ENCODE measurements at regions not wholly inside any gene's neighbourhood (a gene's known extent, or its start where the extent isn't known, plus 50 kb on each side); places are given as distances from the start of the nearest gene placed in this dataset.

DNA sequence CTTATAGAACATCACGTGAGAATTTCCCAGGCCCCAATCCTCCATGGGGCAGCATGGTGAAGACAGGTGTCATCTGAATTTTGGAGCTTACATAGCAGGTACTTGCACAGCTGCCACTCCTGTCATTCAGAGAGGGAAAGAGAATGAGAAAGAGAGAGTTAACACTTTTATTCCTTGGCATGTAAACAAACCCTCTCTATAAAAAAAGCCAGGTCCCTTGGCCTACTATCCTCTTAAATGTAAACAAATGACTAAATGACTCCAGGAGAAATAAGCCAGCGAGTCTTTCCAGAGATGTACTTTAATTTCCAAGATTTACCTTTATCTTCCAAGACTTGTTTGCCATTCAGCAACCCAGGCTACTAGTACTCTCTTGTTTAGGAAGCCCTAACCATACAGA, 195.3 kb upstream of the HTR2A start:
- ATAC-seq: no peak

GRCh38 chr13:47087841-47088240, 191.0 kb upstream of the HTR2A start:
- DNase-seq (ENCODE audit: low spot score) (no peak), ATAC-seq (no peak)

More for the DNA sequence above, 195.3 kb upstream of the HTR2A start:
- DNase-seq (ENCODE audit: low spot score): no peak

GRCh38 chr13:47087241-47087640, 190.4 kb upstream of the HTR2A start:
- ATAC-seq (no peak), DNase-seq (ENCODE audit: low spot score) (no peak)

DNA sequence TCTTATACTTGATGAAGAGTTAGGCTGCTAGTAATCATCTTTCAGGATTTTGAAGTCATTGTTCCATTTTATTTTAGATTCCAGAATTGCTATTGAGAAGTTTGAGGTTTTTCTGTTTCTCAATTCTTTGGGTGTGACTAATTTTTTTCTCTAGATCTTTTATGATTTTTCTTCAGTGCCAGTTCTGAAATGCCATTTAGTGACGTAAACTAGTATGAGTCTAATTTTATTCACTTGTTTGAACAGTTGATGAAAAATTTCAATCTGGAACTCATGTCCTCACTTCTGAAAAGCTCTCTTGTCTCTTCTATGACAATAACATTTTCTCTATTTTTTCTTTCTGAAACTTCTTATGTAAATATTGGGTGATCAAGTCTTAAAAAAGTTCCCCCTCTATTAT, 188.5 kb upstream of the HTR2A start:
- DNase-seq (ENCODE audit: low spot score) (no peak), ATAC-seq (no peak)

DNA sequence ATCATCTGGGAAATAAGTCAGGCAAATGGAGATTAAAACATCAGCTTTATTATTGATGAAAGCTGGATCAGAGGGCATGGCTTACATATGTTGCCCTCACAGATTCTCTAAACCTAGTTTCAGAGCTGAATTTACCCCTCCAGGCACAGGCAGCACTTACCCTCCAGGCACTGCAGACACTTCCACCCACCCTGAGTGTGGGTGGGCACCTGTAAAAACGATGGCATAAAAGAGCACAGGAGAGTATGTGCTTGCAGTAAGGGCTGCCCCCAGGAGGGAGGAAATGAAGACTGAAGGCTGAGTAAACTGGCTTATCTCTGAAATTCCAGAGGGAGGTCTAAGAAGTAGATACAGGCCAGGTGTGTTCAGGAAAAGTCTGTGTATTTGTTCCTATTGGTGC, 185.0 kb upstream of the HTR2A start:
- ATAC-seq (no peak), DNase-seq (ENCODE audit: low spot score) (no peak)

- ATAC-seq: no peak
- no peak for DNase-seq (ENCODE audit: low spot score)
Observed at GRCh38 chr13:47081246-47081645, 184.4 kb upstream of the HTR2A start.

DNA sequence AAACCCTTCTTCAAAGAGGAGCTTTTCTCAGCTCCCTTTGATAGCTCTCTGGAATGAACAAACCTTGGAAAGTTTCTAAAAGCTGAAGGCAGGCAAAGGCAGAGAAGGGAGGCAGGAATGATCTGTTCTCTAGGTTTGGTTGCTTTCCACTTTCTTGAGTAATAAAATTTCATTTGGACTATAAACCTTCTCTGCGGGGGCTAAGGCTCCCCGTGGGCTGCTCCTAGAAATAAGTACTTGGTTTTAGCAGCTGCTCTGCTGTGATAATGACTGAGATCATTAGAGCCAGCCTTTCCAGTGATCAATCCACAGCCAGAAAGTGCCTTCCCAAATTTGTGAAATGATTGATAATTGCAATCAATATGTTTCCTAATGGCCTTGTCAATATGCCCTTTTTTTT, 183.8 kb upstream of the HTR2A start:
- DNase-seq (ENCODE audit: low spot score) (no peak), ATAC-seq (no peak)

- no peak for DNase-seq (ENCODE audit: low spot score)
- ATAC-seq: no peak
Observed at GRCh38 chr13:47076500-47076899, 179.6 kb upstream of the HTR2A start.

DNA sequence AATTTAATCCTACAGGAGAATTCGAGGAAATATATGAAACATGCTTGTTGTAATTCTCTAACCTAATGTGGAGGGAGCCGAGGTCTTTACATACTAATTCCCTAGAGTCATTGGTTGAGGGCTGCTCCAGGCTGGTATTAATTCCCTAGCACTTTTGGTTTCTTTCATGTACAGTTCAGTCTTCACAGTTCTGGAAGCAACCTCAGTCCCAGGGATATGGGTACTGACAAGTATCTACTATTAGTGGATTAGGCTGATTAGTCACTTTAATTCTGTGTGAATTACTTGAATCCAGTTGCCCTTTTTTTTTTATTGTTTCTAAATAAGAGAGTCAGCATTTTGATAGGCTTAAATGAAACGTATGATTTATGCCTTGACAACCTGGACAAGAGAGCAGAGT, 172.3 kb upstream of the HTR2A start:
- DNase-seq (ENCODE audit: low spot score) (no peak), ATAC-seq (no peak)

GRCh38 chr13:47067306-47067705, 170.5 kb upstream of the HTR2A start:
- no peak for ATAC-seq

GRCh38 chr13:47066226-47066625, 169.4 kb upstream of the HTR2A start:
- ATAC-seq: no peak

More at GRCh38 chr13:47067306-47067705, 170.5 kb upstream of the HTR2A start:
- DNase-seq (ENCODE audit: low spot score): no peak

GRCh38 chr13:47064381-47064780, 167.5 kb upstream of the HTR2A start:
- no peak for ATAC-seq
- DNase-seq (ENCODE audit: low spot score): no peak

More at GRCh38 chr13:47066226-47066625, 169.4 kb upstream of the HTR2A start:
- no peak for DNase-seq (ENCODE audit: low spot score)

GRCh38 chr13:47049276-47049989, 152.6 kb upstream of the HTR2A start:
- ATAC-seq: no peak
- DNase-seq (ENCODE audit: low spot score): no peak

DNA sequence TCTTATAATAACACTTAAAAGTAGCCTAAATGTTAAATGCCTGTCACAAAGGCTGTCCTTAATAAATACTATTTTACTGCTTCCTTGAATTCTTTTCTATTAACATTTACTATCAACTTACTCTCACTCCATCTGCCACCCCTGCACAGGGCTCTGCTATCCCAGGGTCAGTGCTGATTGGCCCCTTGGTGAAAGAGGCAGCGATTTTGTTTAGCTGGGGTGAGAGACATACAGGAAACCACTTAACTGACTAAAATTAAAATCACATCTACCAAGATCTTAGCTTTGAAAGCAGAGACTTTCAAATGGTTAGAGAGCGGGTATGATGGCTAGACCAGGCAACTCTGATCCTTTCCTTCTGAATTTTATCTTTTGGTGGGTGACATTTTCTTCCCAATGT, 149.9 kb upstream of the HTR2A start:
- DNase-seq (ENCODE audit: low spot score) (no peak), ATAC-seq (no peak)

GRCh38 chr13:47044842-47045241, 148.0 kb upstream of the HTR2A start:
- no peak for DNase-seq (ENCODE audit: low spot score)
- no peak for ATAC-seq

DNA sequence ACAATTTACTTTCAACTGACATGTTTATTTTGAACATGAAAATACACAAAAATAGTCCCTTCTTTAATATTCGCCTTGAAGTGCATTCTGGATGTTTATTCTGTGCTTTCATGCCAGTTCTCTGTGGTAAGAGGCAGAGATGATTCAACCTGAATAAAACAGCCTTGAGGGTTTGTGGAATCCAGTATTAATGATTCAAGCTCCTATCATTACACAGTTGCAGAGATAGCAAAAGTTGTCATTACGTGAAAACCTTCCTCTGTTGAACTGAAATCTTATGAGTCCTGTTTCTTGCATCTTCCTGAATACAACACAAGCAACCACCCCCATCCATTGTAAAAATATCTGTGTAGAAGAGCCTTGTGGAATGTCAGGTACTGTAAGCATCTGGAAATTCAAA, 142.3 kb upstream of the HTR2A start:
- ATAC-seq: no peak
- no peak for DNase-seq (ENCODE audit: low spot score)

DNA sequence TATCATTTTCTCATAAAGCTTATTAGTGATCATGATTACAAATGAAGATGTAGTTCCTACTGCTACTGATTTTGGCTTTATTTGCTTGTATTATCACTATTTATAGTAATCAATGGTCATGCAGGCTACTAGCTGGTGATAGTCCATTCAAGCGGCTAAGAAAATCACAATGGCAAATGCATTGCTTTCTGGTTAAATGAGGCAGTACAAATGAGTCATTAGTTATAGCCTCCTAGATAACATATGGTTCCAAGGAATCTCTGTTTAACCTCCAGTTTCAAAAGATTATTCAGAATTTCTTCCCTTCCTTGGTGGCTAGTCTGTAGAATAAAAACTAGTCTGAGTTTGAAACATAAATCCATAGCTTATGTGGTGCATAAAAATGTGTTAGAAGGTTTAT, 141.3 kb upstream of the HTR2A start:
- DNase-seq (ENCODE audit: low spot score) (no peak), ATAC-seq (no peak)

DNA sequence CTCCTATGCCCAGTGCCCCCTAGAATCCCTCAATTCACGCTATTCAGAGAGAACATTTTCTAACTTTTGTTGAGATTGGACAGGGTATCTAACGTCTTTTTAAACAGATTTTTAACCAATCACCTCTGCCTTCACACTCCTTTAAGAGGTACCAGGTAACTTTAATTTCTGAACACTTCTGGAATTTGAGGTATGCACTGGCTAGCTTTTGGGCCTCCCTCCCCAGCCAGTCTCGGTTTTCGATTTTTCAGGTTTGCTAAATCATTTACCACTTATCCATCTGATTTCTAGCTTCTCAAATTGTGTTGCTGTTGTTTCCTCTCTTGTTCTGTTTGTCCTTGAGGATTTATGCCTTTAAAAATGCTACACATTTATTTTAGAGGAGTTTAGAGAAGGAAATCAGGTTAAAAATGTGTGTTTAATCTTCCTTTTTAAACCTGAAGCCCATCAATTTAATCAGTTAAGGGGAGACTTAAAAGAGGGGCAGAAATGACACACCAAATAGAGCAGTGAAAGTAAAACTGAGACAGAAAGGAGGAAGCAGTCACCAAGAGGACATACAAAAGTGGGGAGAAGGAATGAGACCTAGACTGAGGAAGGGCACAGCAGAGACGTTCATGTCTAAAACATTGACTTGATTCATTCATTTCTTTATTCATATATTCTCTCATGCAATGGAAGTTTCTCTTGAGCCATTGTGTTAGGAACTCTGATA, 139.6 kb upstream of the HTR2A start:
- DNase-seq (ENCODE audit: low spot score): no peak
- no peak for ATAC-seq

GRCh38 chr13:47033216-47033615, 136.4 kb upstream of the HTR2A start:
- DNase-seq (ENCODE audit: low spot score): no peak
- ATAC-seq: no peak

DNA sequence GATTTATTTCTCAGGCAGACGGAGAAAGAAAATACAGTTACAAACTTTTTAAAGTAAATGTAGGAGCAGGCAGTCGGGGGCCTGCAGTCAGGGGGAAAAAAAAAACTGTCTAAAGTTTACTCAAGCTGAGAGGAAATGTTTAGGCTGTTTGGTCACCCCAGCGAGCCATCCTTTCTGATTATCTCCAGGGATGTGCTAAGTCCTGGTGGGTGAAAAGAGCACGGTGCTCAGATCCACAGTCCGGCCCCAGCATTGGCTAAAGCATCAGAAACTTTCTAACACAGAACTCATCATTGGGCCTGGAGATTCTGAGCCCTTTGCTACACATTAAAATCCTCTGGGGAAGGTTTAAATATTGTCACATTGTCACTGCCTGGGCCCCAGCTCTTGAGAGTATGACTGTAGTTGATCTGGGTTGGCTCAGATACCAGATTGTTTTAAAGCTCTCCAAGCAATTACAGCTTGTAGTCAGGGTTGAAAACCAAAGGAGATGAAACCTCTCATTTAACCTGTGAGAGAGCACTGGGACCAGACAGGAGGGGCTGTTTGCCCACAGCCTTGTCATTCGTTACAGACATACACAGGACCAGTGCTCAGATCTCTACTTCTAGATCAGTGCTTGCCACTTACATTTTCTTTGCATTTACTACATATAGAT, 131.1 kb upstream of the HTR2A start:
- DNase-seq (ENCODE audit: low spot score) (no peak), ATAC-seq (no peak)

DNA sequence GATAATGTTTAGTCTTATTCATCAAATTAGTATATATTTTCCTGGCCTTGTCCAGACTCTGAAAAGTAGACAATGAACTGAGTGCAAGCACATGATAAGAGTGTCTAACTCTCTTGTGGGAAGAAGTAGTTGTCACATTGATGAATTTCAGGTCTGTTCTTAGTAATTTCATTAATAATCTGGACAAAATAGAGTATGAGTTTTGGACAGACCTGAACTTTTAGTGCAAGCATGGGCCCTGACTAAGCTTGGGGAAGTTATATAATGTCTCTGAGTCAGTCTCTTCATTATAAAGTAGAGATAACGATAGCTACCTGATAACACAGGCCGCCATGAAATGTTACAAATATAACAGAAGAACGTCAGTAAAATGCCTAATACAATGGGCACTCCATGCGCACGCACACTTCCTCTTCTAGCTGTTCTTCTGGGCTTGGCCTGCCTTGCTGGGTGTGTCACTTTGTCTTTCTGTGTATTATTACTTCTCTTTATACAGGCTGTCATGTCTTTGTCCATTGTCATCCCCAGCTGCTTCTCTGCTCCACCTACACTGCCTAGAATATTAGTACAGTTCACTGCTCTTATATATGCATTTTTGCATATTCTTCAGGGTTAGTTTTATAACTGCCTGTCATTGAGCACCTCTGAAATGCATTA, 129.1 kb upstream of the HTR2A start:
- DNase-seq (ENCODE audit: low spot score) (no peak), ATAC-seq (no peak)

GRCh38 chr13:47019977-47020376, 123.1 kb upstream of the HTR2A start:
- no peak for ATAC-seq

More at GRCh38 chr13:47019977-47020376, 123.1 kb upstream of the HTR2A start:
- no peak for DNase-seq (ENCODE audit: low spot score)
